Ascending aorta (tissue), 2 donors: ENCODE measurements at regions not wholly inside any gene's neighbourhood (a gene's known extent, or its start where the extent isn't known, plus 50 kb on each side); places are given as distances from the start of the nearest gene placed in this dataset.

Source experiments
- DNase-seq, 2 donors: peaks; one replicate each; pipeline ENCODE4 v3.0.0-alpha.2; 2019; ENCODE audit warnings: low spot score in 2 of 2
- H3K27ac ChIP-seq, 2 donors: fragments of 200-600 bp; sonication (generic); one replicate each; pipeline ENCODE4 v1.5.1; 2016 to 2017; ENCODE audit warnings: mild to moderate bottlenecking in 1 of 2
- H3K27me3 ChIP-seq: fragments of 200-600 bp; sonication (generic); one replicate; pipeline ENCODE4 v1.5.1; 2017
- H3K36me3 ChIP-seq, 2 donors: fragments of 200-600 bp; sonication (generic); one replicate each; pipeline ENCODE4 v1.5.1; 2016
- H3K4me1 ChIP-seq, 2 donors: fragments of 200-600 bp; sonication (generic); one replicate each; pipeline ENCODE4 v1.5.1; 2016 to 2017; ENCODE audit warnings: mild to moderate bottlenecking in 1 of 2
- H3K4me3 ChIP-seq, 2 donors: fragments of 200-600 bp; sonication (generic); one replicate each; pipeline ENCODE4 v1.5.1; 2016 to 2017; ENCODE audit warnings: mild to moderate bottlenecking in 1 of 2
- H3K9me3 ChIP-seq, 2 donors: fragments of 200-600 bp; sonication (generic); one replicate each; pipeline ENCODE4 v1.5.1; 2016
- CTCF ChIP-seq, 3 experiments: fragments of 200-600 bp in 2 of 3; fragments of 450-650 bp in 1 of 3; sonication (generic) in 2 of 3; IDR thresholded peaks; one replicate each; pipeline ENCODE4 v1.5.1; 2016 to 2019; ENCODE audit warnings: antibody characterized with exemption in 3 of 3, mild to moderate bottlenecking in 1 of 3, moderate library complexity in 1 of 3
- intact Hi-C: fragments of 100-400 bp; cut with DNase I; formaldehyde crosslinking; loops from one replicate; pipeline ENCODE4 v1.15.1; 2023

GRCh38 chr13:24005755-24006281, 108.5 kb upstream of the C1QTNF9B start:
- TF ChIP-seq CTCF (IDR thresholded peaks at IDR 0.05): no peak
- Histone ChIP-seq H3K27me3 (no peaks in the 10 kb centered on the region), H3K4me1 (no peaks in the 10 kb centered on the region), H3K4me3 (no peak overlapping the region), H3K27ac (no peak overlapping the region), H3K36me3 (no peaks in the 10 kb centered on the region), H3K9me3 (no peaks in the 10 kb centered on the region)
- no peak for DNase-seq
- intact Hi-C loops: no loop called here

- H3K36me3 ChIP-seq: no peaks in the 10 kb centered on the region
- intact Hi-C loops: no loop called here
- no peak for TF ChIP-seq CTCF (IDR thresholded peaks at IDR 0.05)
These were observed 109.4 kb upstream of the C1QTNF9B start for GRCh38 chr13:24006520-24007248.

GRCh38 chr13:24007979-24008620, 110.8 kb upstream of the C1QTNF9B start:
- H3K27me3 ChIP-seq: no peaks in the 10 kb centered on the region
- no peaks in the 10 kb centered on the region for H3K9me3 ChIP-seq
- no peaks in the 10 kb centered on the region for H3K36me3 ChIP-seq
- TF ChIP-seq CTCF (IDR thresholded peaks at IDR 0.05): no peak
- no peaks in the 10 kb centered on the region for H3K4me1 ChIP-seq
- H3K27ac ChIP-seq: no peak overlapping the region
- H3K4me3 ChIP-seq: no peak overlapping the region
- DNase-seq: no peak
- intact Hi-C loops: no loop called here

More at GRCh38 chr13:24006520-24007248, 109.4 kb upstream of the C1QTNF9B start:
- Histone ChIP-seq H3K27ac (no peak overlapping the region), H3K27me3 (no peaks in the 10 kb centered on the region), H3K4me1 (no peaks in the 10 kb centered on the region), H3K9me3 (no peaks in the 10 kb centered on the region), H3K4me3 (no peak overlapping the region)
- no peak for DNase-seq

GRCh38 chr13:24008679-24009078, 111.4 kb upstream of the C1QTNF9B start:
- no peaks in the 10 kb centered on the region for H3K4me1 ChIP-seq
- H3K27ac ChIP-seq: no peak overlapping the region
- intact Hi-C loops: no loop called here
- H3K27me3 ChIP-seq: no peaks in the 10 kb centered on the region
- no peak for DNase-seq
- H3K36me3 ChIP-seq: no peaks in the 10 kb centered on the region
- H3K4me3 ChIP-seq: no peak overlapping the region
- no peaks in the 10 kb centered on the region for H3K9me3 ChIP-seq
- no peak for TF ChIP-seq CTCF (IDR thresholded peaks at IDR 0.05)

- no peak for TF ChIP-seq CTCF (IDR thresholded peaks at IDR 0.05)
- Histone ChIP-seq H3K36me3 (no peaks in the 10 kb centered on the region), H3K4me1 (no peaks in the 10 kb centered on the region), H3K9me3 (no peaks in the 10 kb centered on the region), H3K4me3 (no peak overlapping the region), H3K27ac (no peak overlapping the region), H3K27me3 (no peaks in the 10 kb centered on the region)
- DNase-seq: no peak
- intact Hi-C loops: no loop called here
These were observed 114.0 kb upstream of the C1QTNF9B start for GRCh38 chr13:24011266-24011665.
